A549 (cell line): ENCODE measurements at regions not wholly inside any gene's neighbourhood (a gene's known extent, or its start where the extent isn't known, plus 50 kb on each side); places are given as distances from the start of the nearest gene placed in this dataset.

Experiments used
- CTCF ChIP-seq: fragments of >200 bp; sonication (Bioruptor Twin); formaldehyde crosslinking; IDR thresholded peaks from 3 replicates; pipeline ENCODE4 v1.5.1; 2016
- MAX ChIP-seq: IDR thresholded peaks from 2 replicates; pipeline ENCODE4 v1.6.1; 2012
- POLR2A ChIP-seq: IDR thresholded peaks from 2 replicates; pipeline ENCODE4 v1.6.1; 2012; ENCODE audit warnings: mild to moderate bottlenecking, low read length
- TP53 ChIP-seq: fragments of 250-450 bp; sonication (Bioruptor Pico); IDR thresholded peaks from 2 replicates; pipeline ENCODE4 v1.5.0; 2021; ENCODE audit warnings: mild to moderate bottlenecking, moderate library complexity

GRCh38 chr11:70528046-70528793 lies 129.9 kb downstream of the CTTN start:
- no peak for TF ChIP-seq CTCF
- no peak for TF ChIP-seq MAX
- TF ChIP-seq TP53: no peak
- TF ChIP-seq POLR2A: no peak
